ENCODE measurements at regions not wholly inside any gene's neighbourhood (a gene's known extent, or its start where the extent isn't known, plus 50 kb on each side); places are given as distances from the start of the nearest gene placed in this dataset.

GRCh38 chr6:40792183-40792582 is 205.0 kb upstream of the LRFN2 start:
- TF ChIP-seq POLR2A (IDR thresholded peaks at IDR 0.05; ENCODE audit: borderline replicate concordance, extremely low read depth, insufficient read depth, insufficient read length) (no peak), CTCF (IDR thresholded peaks at IDR 0.05 in 2 of 3, conservative IDR thresholded peaks at IDR 0.05 in 1 of 3; ENCODE audit: borderline replicate concordance in 1 of 3, insufficient read depth in 1 of 3, low read depth in 2 of 3, low read length in 2 of 3) (no peak), CEBPB (IDR thresholded peaks at IDR 0.05; ENCODE audit: low read depth) (no peak), MAX (IDR thresholded peaks at IDR 0.05) (no peak), RAD21 (IDR thresholded peaks at IDR 0.05; ENCODE audit: low read depth) (no peak), CBX3 (IDR thresholded peaks at IDR 0.05; ENCODE audit: low read depth) (no peak), EZH2 (IDR thresholded peaks at IDR 0.05) (no peak), TCF7L2 (IDR thresholded peaks at IDR 0.05; ENCODE audit: borderline replicate concordance, extremely low read depth, insufficient read depth, insufficient read length) (no peak), POLR2AphosphoS5 (IDR thresholded peaks at IDR 0.05; ENCODE audit: low read depth, low read length) (no peak), REST (IDR thresholded peaks at IDR 0.05; ENCODE audit: low read depth) (no peak), YY1 (IDR thresholded peaks at IDR 0.05; ENCODE audit: extremely low read depth, insufficient replicate concordance, low read depth, low read length) (no peak), JUND (IDR thresholded peaks at IDR 0.05) (no peak), SRF (IDR thresholded peaks at IDR 0.05; ENCODE audit: low read depth) (no peak)

Data from HCT116 (cell line).